ENCODE measurements at regions not wholly inside any gene's neighbourhood (a gene's known extent, or its start where the extent isn't known, plus 50 kb on each side); places are given as distances from the start of the nearest gene placed in this dataset.

DNA sequence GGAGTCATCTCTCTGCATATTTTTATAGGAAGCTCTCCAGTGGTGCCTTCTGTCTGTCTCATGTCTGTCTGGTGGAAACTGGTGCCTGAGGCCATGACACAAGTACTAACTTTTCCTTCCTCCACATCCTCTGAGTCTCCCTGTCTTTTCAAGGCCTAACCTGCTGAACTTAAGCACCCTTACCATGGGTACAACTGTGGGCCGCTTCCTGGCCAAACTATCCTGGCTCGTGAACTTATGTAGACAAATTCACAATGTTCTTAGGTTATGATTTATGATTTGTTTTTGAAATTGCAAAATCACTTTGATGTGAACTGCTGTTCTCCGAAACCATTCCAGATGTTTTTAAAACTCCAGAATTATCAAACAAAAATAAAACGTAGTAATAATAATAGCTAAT, 804.5 kb upstream of the POU3F3 start:
- TF ChIP-seq, protein P1, sequence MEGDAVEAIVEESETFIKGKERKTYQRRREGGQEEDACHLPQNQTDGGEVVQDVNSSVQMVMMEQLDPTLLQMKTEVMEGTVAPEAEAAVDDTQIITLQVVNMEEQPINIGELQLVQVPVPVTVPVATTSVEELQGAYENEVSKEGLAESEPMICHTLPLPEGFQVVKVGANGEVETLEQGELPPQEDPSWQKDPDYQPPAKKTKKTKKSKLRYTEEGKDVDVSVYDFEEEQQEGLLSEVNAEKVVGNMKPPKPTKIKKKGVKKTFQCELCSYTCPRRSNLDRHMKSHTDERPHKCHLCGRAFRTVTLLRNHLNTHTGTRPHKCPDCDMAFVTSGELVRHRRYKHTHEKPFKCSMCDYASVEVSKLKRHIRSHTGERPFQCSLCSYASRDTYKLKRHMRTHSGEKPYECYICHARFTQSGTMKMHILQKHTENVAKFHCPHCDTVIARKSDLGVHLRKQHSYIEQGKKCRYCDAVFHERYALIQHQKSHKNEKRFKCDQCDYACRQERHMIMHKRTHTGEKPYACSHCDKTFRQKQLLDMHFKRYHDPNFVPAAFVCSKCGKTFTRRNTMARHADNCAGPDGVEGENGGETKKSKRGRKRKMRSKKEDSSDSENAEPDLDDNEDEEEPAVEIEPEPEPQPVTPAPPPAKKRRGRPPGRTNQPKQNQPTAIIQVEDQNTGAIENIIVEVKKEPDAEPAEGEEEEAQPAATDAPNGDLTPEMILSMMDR (IDR thresholded peaks at IDR 0.05): no peak
- TF ChIP-seq POLR2A (IDR thresholded peaks at IDR 0.05): no peak
